ENCODE measurements at regions not wholly inside any gene's neighbourhood (a gene's known extent, or its start where the extent isn't known, plus 50 kb on each side); places are given as distances from the start of the nearest gene placed in this dataset.
A peak's percentile ranks its signal among the peaks of the same experiment; 100 is the strongest.

GRCh38 chr11:110856996-110857812, 145.0 kb upstream of the ARHGAP20 start (continued):
- TF ChIP-seq MEF2A (IDR thresholded peaks at IDR 0.05; ENCODE audit: insufficient read depth, low read depth, low read length) (no peak), POLR2A (IDR thresholded peaks at IDR 0.05; ENCODE audit: low read depth, low read length) (no peak), BCL3 (IDR thresholded peaks at IDR 0.05; ENCODE audit: borderline replicate concordance, insufficient read depth, low read depth, low read length, poor library complexity, severe bottlenecking) (no peak), BACH1 (IDR thresholded peaks at IDR 0.05; ENCODE audit: borderline replicate concordance) (no peak), ZBTB4 (CRISPR knock-in tag; IDR thresholded peaks at IDR 0.05) (no peak), IRF4 (IDR thresholded peaks at IDR 0.05; ENCODE audit: low read depth, low read length) (0 out of 2 replicates have a peak, but pooled peaks have one; percentile 19), TARDBP (IDR thresholded peaks at IDR 0.05; ENCODE audit: borderline replicate concordance) (no peak), CBX5 (IDR thresholded peaks at IDR 0.05; ENCODE audit: low read depth) (no peak), CBX3 (IDR thresholded peaks at IDR 0.05; ENCODE audit: borderline replicate concordance, low read depth) (no peak), MLLT1 (IDR thresholded peaks at IDR 0.05) (no peak), LARP7 (IDR thresholded peaks at IDR 0.05) (no peak), RAD51 (IDR thresholded peaks at IDR 0.05) (no peak), PKNOX1 (IDR thresholded peaks at IDR 0.05) (no peak), SIX5 (IDR thresholded peaks at IDR 0.05; ENCODE audit: low read depth, low read length, severe bottlenecking) (no peak), ELK1 (IDR thresholded peaks at IDR 0.05; ENCODE audit: low read depth, low read length) (no peak), RAD21 (IDR thresholded peaks at IDR 0.05; ENCODE audit: insufficient read depth, low read depth, low read length) (no peak), IKZF2 (IDR thresholded peaks at IDR 0.05) (peak; percentile 27 to 51; a peak in 2 of 4 replicates), MYC (IDR thresholded peaks at IDR 0.05; ENCODE audit: insufficient read depth, insufficient read length, insufficient replicate concordance, low read length, severe bottlenecking) (no peak), BMI1 (IDR thresholded peaks at IDR 0.05; ENCODE audit: borderline replicate concordance) (no peak), ZNF622 (IDR thresholded peaks at IDR 0.05) (no peak), CHD4 (IDR thresholded peaks at IDR 0.05) (no peak), ASH2L (IDR thresholded peaks at IDR 0.05; ENCODE audit: borderline replicate concordance, low read depth) (no peak)

Measured in GM12878 (cell line).